NCI-H2107 treated with DMSO at 0.1 percent for 48 hours (cell line): ENCODE measurements at regions not wholly inside any gene's neighbourhood (a gene's known extent, or its start where the extent isn't known, plus 50 kb on each side); places are given as distances from the start of the nearest gene placed in this dataset.
A peak's percentile ranks its signal among the peaks of the same experiment; 100 is the strongest.
"Not testable (repeated sequence)": the region's sequence is repeated elsewhere in the genome, so short reads cannot be mapped to it uniquely, and the experiment has no call there.

Experiments
- DNase-seq: peaks from one replicate; lab custom pipeline; 2025; ENCODE audit not compliant: unreplicated experiment; lab: John Stamatoyannopoulos, UW

DNA sequence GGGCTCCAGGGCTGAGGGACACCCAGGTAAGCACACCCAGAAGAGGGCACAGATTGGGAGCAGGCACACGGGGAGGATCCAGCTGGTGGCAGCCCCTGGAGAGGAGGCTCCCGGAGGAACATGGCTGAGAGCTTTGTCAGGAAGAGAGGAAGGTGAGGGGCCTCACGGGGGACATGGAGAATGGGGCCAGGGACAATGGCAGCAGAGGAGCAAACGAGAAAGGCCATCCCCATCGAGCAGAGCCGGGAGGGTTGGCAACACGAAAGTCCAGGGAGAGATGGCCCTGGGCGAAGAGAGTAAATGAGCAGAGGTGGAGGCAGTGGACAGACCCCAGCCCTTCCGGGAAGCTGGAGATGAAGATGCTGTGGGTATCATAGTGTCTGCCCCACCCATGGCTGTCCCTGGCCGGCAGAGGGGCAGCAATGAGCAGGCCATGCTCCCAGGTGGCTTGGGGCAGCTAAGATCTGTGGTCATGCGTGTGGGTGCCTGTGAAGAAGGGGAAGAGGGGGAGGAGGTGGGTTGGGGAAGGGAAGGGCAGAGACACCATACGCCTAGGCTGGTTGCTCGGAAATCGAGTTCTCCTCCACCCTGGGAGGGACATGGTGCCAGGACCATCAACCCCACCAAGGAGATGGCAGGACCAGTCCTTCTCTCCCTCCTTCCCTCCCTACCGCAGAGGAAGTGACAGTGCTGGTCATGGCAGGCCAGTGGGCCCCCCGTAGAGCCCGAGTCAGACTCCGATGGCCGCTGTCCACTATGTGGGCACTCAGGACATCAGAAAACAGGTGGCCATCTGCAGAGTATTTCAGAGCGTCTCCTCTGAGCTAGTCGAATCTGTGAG is 191.7 kb downstream of the NDUFA10 start:
- no peak for DNase-seq

DNA sequence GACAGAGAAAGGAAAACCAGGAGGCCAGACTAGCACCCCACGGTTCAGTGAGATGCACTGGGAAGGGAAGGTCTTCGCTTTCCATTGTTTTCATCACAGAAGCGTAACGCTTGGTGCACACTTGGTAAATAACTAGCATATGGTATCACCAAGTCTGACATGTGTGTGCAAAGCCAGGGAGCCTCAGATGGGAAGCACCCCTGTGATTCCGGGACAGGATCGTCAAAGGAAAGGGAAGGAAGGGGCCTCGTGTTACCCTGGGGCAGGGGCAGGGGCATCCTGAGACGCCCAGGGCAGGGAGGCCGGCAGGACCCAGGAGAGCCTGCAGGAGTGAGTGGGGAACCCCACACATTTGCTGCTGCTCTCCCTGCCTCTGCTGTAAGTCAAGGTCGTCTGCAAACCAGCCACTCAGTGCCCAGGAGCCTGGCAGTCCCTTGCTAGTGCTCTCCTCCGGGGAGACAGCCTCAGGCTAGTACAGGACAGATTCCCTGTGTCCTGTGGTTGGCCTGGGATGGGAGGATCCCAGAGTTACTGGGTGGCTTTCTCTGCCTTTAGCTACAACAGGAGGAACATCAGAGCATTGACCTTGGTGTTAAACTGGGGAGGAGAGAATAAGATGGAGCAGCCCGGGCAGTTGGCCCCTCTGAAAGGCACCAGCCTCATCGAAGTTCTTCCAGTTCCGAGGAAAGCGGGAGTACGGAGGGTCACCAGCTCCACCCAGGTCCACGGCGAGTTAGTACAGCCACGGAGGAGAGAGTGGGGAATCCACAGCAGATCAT is 192.5 kb downstream of the NDUFA10 start:
- no peak for DNase-seq

GRCh38 chr2:239831861-239832489 is 193.2 kb downstream of the NDUFA10 start:
- DNase-seq, result no peak

DNA sequence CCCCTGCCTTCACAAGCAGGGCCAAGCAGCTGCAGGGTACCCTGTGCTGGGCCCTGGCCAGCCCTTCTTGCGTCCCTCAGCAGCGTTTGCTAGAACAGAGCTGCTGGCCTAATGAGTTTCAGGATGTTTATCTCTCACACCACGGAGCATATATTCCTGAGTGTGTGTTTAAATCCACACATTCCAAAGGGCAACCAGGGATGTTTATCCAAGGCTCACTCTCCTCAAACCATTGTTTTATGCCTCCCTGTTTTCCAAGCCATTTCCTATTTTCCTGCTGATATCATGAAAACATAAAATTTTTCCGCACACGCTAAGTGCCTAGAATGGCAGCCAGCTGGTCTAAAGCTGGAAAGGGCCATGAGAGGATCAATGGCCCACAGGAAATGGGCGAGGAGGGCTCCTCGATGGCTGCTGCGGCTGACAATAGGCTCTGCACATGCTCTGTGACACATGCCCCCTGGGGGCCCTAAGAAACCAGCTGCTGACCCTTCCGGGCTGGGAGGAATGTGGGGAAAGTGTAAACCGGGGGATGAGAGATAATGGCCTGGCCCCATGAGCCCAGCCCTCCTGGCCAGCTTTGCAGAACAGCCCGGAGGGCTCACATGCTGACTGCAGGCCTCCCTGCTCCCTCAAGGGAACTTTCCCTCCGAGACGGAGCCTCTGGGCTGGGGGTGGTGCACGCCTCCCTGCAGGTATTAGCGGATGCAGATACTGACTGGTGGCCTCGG is 194.0 kb downstream of the NDUFA10 start:
- DNase-seq, result no peak

DNA sequence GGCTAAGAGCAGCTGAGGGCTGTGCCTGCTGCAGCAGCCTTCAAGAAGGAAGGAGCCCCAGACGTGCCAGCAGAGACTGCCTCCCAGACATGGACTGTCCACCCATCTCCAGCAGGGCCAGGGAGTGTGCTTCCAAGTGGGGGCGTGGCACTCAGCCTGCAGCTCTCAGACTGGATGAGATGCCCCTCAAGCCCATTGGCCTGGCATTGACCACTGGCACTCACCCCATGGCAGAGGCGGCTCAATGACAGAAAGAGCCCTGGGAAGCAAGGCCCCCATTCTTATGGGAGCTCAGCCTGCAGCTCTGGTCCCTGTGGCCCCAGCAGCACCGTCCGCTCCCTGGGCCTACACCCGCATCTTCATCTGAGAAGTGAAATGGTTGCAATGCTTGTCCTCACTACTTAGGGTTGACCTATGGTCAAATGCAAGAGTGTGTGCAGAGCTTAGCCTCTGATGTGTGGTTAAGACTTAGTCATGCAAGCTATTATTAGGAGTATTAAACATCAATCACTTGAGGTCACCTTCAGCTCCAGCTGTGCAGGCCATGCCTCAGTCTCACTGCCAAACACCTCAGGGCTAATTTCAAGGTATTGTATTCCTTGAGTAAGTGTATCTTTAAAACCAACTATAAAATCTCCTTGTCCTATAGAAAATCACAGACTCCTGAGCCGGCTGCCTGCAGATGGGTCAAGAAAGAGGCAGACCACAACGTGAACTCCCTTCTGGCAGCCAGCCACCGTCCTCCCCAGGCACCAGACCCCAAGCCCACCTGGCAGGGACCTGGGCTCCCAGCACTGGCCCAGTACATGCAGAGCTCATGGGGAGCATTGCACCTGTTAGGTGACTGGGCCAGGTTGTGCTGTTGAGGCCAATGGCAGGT is 194.8 kb downstream of the NDUFA10 start:
- no peak for DNase-seq

DNA sequence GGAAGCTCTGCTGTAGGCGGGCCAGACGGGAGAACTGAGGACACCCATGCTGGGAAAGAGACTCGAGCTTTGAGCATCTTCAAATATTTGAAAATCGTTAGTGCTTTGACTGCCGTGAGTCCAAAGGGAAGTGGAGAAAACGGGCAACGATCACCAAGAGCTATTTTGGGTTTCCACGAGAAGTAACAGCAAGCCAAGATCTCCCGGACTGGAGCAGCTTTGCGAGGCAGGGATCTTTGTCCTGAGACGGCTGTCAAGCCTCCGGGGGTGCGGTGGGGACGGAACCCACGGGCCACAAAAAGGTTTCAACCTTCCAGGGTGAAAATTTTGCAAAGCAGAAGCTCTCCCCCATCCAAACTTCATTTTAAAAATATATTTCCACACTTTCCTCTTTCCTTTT is 195.8 kb downstream of the NDUFA10 start:
- DNase-seq, result no peak

- not testable (repeated sequence) for DNase-seq
Measured at GRCh38 chr2:239828973-239829275, 196.2 kb downstream of the NDUFA10 start.

DNA sequence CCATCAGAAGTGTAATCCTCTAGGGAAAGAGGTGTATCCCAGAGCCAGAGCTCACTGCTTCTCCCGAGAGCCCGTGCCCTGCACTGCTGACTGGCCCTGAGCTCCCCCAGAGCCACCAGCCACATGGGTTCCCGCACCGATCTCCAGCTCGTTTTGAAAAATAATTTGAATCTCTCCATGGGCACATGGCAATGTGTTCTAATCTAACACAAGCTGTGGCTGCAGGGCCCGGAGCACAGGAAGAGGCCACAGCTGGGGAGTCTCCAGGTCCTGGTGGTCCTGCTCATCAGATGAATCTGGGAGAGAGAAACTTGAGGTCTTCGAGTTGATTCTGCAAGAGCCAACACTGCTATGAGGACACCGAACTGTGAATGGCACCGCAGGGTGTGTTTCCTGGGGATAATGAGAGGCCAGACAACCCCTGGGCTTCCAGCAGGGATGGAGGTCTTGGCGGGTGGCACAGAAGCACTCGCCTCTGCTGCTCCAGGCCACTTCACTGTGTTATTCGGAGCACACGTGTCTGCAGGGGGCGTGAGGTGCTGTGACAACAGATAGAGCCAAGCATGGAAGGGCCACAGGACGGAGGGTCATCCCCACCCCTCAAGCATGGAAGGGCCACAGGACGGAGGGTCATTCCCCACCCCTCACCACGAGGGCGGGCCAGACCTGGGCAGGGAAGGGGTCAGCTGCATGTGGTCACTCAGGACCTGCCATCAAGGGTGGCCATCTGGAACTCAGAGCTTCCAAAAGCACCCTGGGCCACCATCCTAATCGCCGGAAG is 196.8 kb downstream of the NDUFA10 start:
- no peak for DNase-seq

DNA sequence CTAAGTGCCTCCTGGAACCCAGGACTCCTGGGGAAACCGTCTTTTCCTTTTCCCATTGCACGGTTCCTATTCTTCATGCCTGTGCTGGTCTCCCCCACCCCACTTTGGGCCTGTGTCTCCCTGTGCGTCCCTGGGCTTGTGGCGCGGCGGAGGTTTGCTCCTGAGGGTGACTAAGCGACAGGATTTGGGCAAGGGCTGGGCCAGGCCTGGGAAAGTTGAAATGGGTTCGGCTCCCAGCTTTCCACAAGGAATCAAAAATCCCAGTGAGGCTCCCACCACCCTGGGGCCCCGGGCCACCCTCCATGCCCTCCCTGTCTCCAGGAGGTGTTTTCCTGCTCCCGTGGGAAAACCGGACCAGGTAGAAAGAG is 197.6 kb downstream of the NDUFA10 start:
- no peak for DNase-seq

- DNase-seq, result no peak
Measured at GRCh38 chr2:239826786-239827522, 198.2 kb downstream of the NDUFA10 start.

DNA sequence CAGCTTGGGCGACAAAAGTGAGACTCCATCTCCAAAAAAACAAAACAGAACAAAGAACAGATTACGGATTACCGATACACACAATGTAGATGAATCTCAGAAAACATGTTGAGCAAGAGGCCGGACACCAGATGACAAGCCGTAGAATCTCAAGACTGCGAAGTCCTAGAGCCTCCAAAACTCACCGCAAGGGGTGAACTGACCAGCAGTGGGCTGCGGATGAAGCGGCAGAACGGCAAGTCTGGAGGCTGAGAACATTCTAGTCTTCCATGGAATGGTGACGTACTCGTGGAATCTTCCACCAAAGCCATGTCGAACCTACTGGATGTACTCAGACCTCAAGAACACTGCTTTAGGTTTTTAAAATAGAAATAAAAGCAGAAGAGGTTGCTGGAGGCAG is 198.8 kb downstream of the NDUFA10 start:
- no peak for DNase-seq

GRCh38 chr2:239825705-239825979 is 199.5 kb downstream of the NDUFA10 start:
- no peak for DNase-seq

- no peak for DNase-seq
Measured at GRCh38 chr2:239824866-239825704, 200.1 kb downstream of the NDUFA10 start.

DNA sequence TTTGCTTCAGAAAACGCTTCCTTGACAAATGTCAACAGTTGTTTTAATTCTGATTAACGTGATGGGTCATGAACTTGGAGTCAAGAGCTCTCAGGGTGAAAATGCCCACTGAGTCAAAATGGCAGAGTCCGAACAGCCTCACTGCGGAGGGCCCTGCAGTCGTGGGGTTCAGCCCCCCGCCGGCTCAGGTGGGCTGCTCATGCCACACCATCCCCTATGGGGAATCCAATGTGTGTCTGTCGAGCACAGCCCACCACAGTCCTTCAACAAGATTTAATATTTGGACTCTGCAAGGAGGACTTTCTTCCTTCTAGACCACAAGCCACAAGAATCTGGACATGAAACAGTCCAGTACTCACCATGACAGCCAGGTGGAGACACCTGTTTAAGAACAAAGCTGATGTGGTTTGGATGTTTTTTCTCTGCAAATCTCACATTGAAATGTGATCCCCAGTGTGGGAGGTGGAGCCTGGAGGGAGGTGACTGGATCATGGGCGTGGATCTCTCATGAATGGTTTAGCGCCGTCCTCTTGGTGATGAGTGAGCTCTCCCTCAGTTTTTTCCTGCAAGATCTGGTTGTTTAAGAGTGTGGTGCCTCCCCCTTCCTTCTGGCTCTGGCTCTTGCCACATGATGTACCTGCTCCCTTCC is 201.0 kb downstream of the NDUFA10 start:
- peak; percentile 91 for DNase-seq

- DNase-seq, result no peak
Measured at GRCh38 chr2:239822146-239822831, 202.9 kb downstream of the NDUFA10 start.

DNA sequence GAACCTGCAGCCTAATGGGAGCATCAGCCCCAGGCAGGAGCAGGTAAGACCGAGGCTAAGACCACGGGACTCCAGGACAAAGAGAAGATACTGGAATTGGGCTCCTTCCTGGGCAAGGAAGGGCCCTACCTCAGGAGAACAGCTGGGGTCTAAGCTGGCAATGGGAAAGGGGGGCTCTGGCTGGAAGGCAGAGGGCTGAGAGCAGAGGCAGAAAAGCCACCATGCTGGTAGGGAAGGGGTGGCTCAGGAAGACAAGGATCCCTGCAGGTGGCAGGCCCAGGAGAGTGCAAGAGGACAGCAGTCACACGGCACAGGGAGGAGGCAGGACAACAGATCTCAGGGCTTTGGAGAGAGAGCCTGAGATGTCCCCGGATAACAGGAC is 203.5 kb downstream of the NDUFA10 start:
- no peak for DNase-seq
